RPMI7951 (cell line): ENCODE measurements at regions not wholly inside any gene's neighbourhood (a gene's known extent, or its start where the extent isn't known, plus 50 kb on each side); places are given as distances from the start of the nearest gene placed in this dataset.

Experiments
- DNase-seq: peaks from one replicate; pipeline ENCODE4 v3.0.0-alpha.2; 2012; ENCODE audit warnings: low read depth

- no peak for DNase-seq
Measured at GRCh38 chrX:36436361-36436760, 516.8 kb downstream of the CFAP47 start.

GRCh38 chrX:36443007-36443406, 523.5 kb downstream of the CFAP47 start:
- no peak for DNase-seq

- no peak for DNase-seq
Measured at GRCh38 chrX:36445566-36445965, 526.0 kb downstream of the CFAP47 start.

- DNase-seq, result no peak
Measured at GRCh38 chrX:36462142-36462541, 542.6 kb downstream of the CFAP47 start.

- DNase-seq, result no peak
Measured at GRCh38 chrX:36480441-36480990, 527.6 kb upstream of the FAM47C start.

GRCh38 chrX:36501169-36501702, 506.9 kb upstream of the FAM47C start:
- DNase-seq, result peak; percentile 7

- DNase-seq, result no peak
Measured at GRCh38 chrX:36504625-36505024, 503.5 kb upstream of the FAM47C start.

- DNase-seq, result no peak
Measured at GRCh38 chrX:36508042-36508441, 500.1 kb upstream of the FAM47C start.

- DNase-seq, result no peak
Measured at GRCh38 chrX:36510736-36511135, 497.4 kb upstream of the FAM47C start.

GRCh38 chrX:36528661-36529060, 479.5 kb upstream of the FAM47C start:
- DNase-seq, result no peak

- no peak for DNase-seq
Measured at GRCh38 chrX:36534900-36535299, 473.3 kb upstream of the FAM47C start.

GRCh38 chrX:36543499-36543898, 464.7 kb upstream of the FAM47C start:
- DNase-seq, result no peak

- no peak for DNase-seq
Measured at GRCh38 chrX:36562986-36563385, 445.2 kb upstream of the FAM47C start.

GRCh38 chrX:36568946-36569345, 439.2 kb upstream of the FAM47C start:
- DNase-seq, result no peak

- no peak for DNase-seq
Measured at GRCh38 chrX:36573720-36574119, 434.4 kb upstream of the FAM47C start.

- no peak for DNase-seq
Measured at GRCh38 chrX:36575670-36576069, 432.5 kb upstream of the FAM47C start.

- DNase-seq, result no peak
Measured at GRCh38 chrX:36577006-36577405, 431.2 kb upstream of the FAM47C start.

- no peak for DNase-seq
Measured at GRCh38 chrX:36581030-36581429, 427.1 kb upstream of the FAM47C start.

- DNase-seq, result no peak
Measured at GRCh38 chrX:36583674-36584073, 424.5 kb upstream of the FAM47C start.

- DNase-seq, result no peak
Measured at GRCh38 chrX:36609616-36610585, 398.3 kb upstream of the FAM47C start.

GRCh38 chrX:36626898-36627297, 381.3 kb upstream of the FAM47C start:
- DNase-seq, result no peak

GRCh38 chrX:36640232-36640631, 367.9 kb upstream of the FAM47C start:
- no peak for DNase-seq

GRCh38 chrX:36642052-36642451, 366.1 kb upstream of the FAM47C start:
- no peak for DNase-seq
